ENCODE measurements at regions not wholly inside any gene's neighbourhood (a gene's known extent, or its start where the extent isn't known, plus 50 kb on each side); places are given as distances from the start of the nearest gene placed in this dataset.

DNA sequence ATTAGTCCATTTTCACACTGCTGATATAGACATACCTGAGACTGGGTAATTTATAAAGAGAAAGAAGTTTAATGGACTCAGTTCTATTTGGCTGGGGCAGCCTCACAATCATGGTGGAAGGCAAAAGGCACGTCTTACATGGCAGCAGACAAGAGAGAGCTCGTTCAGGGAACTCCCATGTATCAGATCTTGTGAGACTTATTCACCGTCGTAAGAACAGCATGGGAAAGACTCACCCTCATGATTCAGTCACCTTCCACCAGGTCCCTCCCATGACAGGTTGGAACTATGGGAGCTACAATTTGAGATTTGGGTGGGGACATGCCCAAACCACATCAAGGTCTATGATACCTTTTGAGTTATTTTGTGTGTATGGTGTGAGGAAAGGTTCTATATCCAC is 66.9 kb downstream of the METRNL start:
- Histone ChIP-seq H3F3A (ENCODE audit: insufficient read depth, low read length) (no peaks in the 10 kb centered on the region), H3K79me2 (ENCODE audit: insufficient read depth, low read length) (no peaks in the 10 kb centered on the region), H3K9me2 (ENCODE audit: low read depth, low read length) (no peaks in the 10 kb centered on the region), H3K9ac (ENCODE audit: low read length) (no peak overlapping the region), H3K4me1 (ENCODE audit: insufficient read depth, low read length, severe bottlenecking) (no peaks in the 10 kb centered on the region), H3K9me3 (ENCODE audit: low read length) (peaks cover 13% of the 10 kb centered on the region), H3K4me3 (ENCODE audit: low read depth, low read length, poor library complexity, severe bottlenecking) (no peak overlapping the region), H3K27me3 (ENCODE audit: insufficient read depth, low read length) (peaks cover 17% of the 10 kb centered on the region; the same call in 1 of the 2 replicates), H4K20me1 (ENCODE audit: insufficient read depth, low read length) (no peaks in the 10 kb centered on the region), H2AFZ (ENCODE audit: low read length) (no peak overlapping the region), H3K27ac (ENCODE audit: low read depth, low read length, poor library complexity, severe bottlenecking) (no peak overlapping the region), H3K4me2 (ENCODE audit: low read length) (no peak overlapping the region), H3K36me3 (ENCODE audit: insufficient read depth, low read length) (no peaks in the 10 kb centered on the region; the same call in 1 of the 2 replicates)
- TF ChIP-seq, protein P1, sequence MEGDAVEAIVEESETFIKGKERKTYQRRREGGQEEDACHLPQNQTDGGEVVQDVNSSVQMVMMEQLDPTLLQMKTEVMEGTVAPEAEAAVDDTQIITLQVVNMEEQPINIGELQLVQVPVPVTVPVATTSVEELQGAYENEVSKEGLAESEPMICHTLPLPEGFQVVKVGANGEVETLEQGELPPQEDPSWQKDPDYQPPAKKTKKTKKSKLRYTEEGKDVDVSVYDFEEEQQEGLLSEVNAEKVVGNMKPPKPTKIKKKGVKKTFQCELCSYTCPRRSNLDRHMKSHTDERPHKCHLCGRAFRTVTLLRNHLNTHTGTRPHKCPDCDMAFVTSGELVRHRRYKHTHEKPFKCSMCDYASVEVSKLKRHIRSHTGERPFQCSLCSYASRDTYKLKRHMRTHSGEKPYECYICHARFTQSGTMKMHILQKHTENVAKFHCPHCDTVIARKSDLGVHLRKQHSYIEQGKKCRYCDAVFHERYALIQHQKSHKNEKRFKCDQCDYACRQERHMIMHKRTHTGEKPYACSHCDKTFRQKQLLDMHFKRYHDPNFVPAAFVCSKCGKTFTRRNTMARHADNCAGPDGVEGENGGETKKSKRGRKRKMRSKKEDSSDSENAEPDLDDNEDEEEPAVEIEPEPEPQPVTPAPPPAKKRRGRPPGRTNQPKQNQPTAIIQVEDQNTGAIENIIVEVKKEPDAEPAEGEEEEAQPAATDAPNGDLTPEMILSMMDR (IDR thresholded peaks at IDR 0.05; ENCODE audit: low read length), result no peak
- TF ChIP-seq EZH2 (IDR thresholded peaks at IDR 0.05; ENCODE audit: borderline replicate concordance, low read length), result no peak

DNA sequence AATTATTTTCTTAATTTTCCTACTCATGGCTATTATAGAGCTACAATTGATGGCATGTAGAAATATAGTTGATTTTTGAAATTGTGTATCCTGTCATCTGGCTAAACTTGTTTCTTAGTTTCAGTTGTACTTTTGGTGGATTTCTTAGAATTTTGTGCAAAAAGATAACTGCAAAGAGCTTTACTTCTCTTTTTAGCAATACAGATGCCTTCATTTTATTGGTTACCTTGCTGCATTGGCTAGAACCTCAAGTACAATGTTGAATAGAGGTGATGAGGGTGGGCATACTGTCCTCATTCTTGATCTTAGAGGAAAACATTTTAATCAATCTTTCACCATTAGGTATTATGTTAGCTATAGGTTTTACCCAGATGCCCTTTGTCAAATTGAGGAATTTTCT is 67.9 kb downstream of the METRNL start:
- TF ChIP-seq, protein P1 (IDR thresholded peaks at IDR 0.05; ENCODE audit: low read length), result no peak
- TF ChIP-seq EZH2 (IDR thresholded peaks at IDR 0.05; ENCODE audit: borderline replicate concordance, low read length), result no peak
- Histone ChIP-seq H3K4me2 (ENCODE audit: low read length) (no peak overlapping the region), H3K9ac (ENCODE audit: low read length) (no peak overlapping the region), H3K4me3 (ENCODE audit: low read depth, low read length, poor library complexity, severe bottlenecking) (no peak overlapping the region), H3K27me3 (ENCODE audit: insufficient read depth, low read length) (peaks cover 17% of the 10 kb centered on the region; the same call in 1 of the 2 replicates), H3K27ac (ENCODE audit: low read depth, low read length, poor library complexity, severe bottlenecking) (no peak overlapping the region), H3K9me3 (ENCODE audit: low read length) (peaks cover 8% of the 10 kb centered on the region), H3K4me1 (ENCODE audit: insufficient read depth, low read length, severe bottlenecking) (no peaks in the 10 kb centered on the region), H3F3A (ENCODE audit: insufficient read depth, low read length) (no peaks in the 10 kb centered on the region), H2AFZ (ENCODE audit: low read length) (no peak overlapping the region), H4K20me1 (ENCODE audit: insufficient read depth, low read length) (no peaks in the 10 kb centered on the region), H3K79me2 (ENCODE audit: insufficient read depth, low read length) (no peaks in the 10 kb centered on the region), H3K36me3 (ENCODE audit: insufficient read depth, low read length) (no peaks in the 10 kb centered on the region; the same call in 1 of the 2 replicates), H3K9me2 (ENCODE audit: low read depth, low read length) (no peaks in the 10 kb centered on the region)

GRCh38 chr17:83148317-83149028 is 69.1 kb downstream of the METRNL start:
- no peaks in the 10 kb centered on the region for H3K9me2 ChIP-seq (ENCODE audit: low read depth, low read length)
- H3K36me3 ChIP-seq (ENCODE audit: insufficient read depth, low read length), result no peaks in the 10 kb centered on the region; the same call in 1 of the 2 replicates
- no peak overlapping the region for H3K4me3 ChIP-seq (ENCODE audit: low read depth, low read length, poor library complexity, severe bottlenecking)
- H2AFZ ChIP-seq (ENCODE audit: low read length), result no peak overlapping the region
- no peak for TF ChIP-seq EZH2 (IDR thresholded peaks at IDR 0.05; ENCODE audit: borderline replicate concordance, low read length)
- TF ChIP-seq, protein P1 (IDR thresholded peaks at IDR 0.05; ENCODE audit: low read length), result no peak
- peaks cover 17% of the 10 kb centered on the region; the same call in 1 of the 2 replicates for H3K27me3 ChIP-seq (ENCODE audit: insufficient read depth, low read length)
- no peak overlapping the region for H3K4me2 ChIP-seq (ENCODE audit: low read length)
- H3K9ac ChIP-seq (ENCODE audit: low read length), result no peak overlapping the region
- H3K79me2 ChIP-seq (ENCODE audit: insufficient read depth, low read length), result no peaks in the 10 kb centered on the region
- H3F3A ChIP-seq (ENCODE audit: insufficient read depth, low read length), result no peaks in the 10 kb centered on the region
- no peaks in the 10 kb centered on the region; the same call in 1 of the 2 replicates for H3K9me3 ChIP-seq (ENCODE audit: low read length)
- H3K4me1 ChIP-seq (ENCODE audit: insufficient read depth, low read length, severe bottlenecking), result no peaks in the 10 kb centered on the region
- no peak overlapping the region for H3K27ac ChIP-seq (ENCODE audit: low read depth, low read length, poor library complexity, severe bottlenecking)
- no peaks in the 10 kb centered on the region for H4K20me1 ChIP-seq (ENCODE audit: insufficient read depth, low read length)

Data from OCI-LY1 (cell line).